HG02759 (cell line): ENCODE measurements at regions not wholly inside any gene's neighbourhood (a gene's known extent, or its start where the extent isn't known, plus 50 kb on each side); places are given as distances from the start of the nearest gene placed in this dataset.

ENCODE experiments used
- ATAC-seq: cut with Tn5 transposase; IDR thresholded peaks from one replicate; pipeline ENCODE4 v1.9.1; 2021; ENCODE audit warnings: mild to moderate bottlenecking, moderate library complexity; ENCODE audit not compliant: unreplicated experiment

GRCh38 chr1:99565606-99566289, 80.2 kb upstream of the PALMD start:
- ATAC-seq: no peak

- no peak for ATAC-seq
Observed at GRCh38 chr1:99566290-99567021, 79.5 kb upstream of the PALMD start.

DNA sequence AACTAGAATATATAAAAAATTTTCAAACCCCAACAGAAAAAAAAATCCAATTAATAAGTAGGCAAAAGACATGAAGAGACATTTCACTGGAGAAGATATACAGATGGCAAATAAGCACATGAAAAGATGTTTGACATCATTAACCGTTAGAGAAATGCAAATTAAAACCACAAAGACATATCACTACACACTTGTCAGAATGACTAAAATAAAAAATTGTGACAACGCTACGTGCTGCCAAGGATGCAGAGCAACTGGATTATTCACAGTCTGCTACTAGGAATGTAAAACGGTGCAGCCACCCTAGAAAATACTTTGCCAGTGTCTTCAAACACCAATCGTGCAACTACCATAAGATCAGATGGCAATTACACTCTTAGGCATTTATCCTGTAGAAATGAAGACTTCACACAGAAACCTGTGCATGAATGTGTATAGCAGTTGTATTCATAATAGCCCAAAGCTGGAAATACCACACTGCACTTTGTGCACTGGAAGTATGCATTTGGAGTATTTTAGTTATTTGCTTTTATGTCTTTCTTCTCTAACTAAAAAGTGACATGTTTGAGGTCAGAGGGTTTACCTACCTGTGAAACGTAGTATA, 75.3 kb upstream of the PALMD start:
- ATAC-seq: no peak

DNA sequence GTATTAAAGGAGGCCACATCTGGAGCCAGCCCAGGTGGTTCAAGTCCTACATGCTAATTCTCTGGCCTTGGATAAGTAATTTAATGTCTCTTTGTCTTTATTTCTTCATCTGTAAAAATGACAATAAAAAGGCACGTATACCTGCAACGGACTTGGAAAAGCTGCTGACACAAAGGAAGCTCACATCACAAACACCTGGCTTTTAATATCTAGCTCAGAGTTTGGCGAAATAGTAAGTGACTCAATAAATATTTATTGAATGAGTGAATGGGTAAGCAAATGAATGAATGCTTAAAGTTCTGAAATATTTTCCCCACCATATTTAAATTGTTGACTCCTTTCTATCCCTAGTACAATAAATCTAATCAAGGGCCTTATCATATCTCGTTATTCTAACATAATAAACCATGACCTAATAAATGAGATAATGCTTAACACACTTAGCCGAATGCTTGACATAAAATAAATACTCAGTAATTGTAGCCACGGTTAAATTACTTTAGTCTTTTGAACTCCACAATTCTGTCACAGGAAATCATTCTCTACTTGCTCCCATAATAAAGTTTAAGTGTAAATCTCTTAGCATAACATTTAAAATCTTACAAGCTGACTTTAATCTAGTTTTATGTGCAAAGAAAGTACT, 74.7 kb upstream of the PALMD start:
- no peak for ATAC-seq

DNA sequence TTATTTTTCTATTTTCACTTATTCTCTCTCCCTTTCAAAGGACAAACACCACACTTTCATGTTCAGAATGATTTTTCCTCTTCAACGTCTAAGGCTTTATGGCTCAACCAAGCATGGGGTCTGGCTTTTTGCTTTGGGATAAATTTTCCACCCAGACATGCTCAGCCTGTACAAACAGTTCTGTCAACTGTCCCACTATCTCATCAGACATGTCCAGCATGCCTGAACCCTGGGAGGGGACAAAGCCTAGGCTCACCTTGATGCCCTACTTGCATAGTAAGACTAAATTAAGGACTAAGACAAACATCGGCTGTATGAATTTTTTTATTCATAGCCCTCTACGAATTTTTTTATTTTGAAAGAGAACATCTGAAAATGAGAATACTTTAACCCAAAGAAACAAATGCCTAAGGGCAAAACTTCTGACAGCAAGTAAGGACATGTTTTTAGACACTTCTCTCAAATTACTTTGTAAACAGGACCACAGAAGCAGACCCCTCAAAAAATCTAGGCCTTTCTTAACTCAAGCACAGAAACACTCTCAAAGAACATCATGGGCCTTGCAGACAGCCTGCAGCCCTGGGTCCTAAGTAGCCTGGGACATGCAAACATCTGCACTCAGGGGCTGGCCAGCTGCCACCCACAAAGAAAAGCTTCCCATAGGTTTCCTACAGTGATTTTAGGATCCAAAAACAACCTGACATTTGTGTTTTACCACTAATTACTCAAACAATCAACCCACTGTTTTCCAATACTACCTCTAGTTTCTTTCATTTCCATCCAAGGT, 72.3 kb upstream of the PALMD start:
- ATAC-seq: no peak

GRCh38 chr1:99577313-99577712, 68.6 kb upstream of the PALMD start:
- ATAC-seq: no peak

DNA sequence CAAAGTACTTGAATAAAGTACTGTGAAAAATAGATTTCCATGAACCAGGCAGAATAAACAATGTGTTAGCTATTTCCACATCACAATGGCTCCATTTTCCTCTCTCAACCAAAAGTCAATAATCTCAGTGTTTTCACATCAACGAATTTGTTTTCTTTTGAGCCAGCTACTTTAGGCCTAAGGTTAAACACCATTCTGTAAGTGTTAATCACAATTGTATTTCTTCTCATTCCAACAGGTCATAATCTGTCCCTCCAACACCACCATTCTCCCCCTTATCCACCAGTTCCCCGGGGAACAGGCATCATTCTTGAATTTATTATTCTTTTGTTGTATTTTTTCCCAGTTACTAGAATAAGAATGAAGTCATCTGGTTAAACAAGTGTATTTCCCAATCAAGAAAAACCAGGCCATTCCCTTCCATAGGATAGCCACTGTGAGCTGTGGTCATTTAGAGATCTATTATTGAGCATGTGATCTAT, 66.2 kb upstream of the PALMD start:
- no peak for ATAC-seq

- ATAC-seq: no peak
Observed at GRCh38 chr1:99580451-99580850, 65.5 kb upstream of the PALMD start.

DNA sequence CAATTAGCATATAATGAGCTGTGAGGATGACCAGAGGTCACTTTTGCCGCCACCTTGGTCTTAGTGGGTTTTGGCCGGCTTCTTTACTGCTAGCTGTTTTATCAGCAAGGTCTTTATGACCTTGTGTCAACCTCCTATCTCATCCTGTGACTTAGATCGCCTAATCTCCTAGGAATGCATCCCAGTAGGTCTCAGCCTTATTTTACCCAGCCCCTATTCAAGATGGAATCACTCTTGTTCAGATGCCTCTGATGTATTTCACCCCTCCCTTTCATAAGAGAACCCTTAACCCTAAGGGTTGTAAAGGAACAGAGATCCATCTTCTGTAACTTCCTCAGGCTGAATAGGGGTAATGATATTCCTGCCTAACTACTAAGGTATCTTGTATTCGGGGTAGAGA, 58.9 kb upstream of the PALMD start:
- no peak for ATAC-seq

GRCh38 chr1:99589186-99589636, 56.7 kb upstream of the PALMD start:
- no peak for ATAC-seq

- ATAC-seq: no peak
Observed at GRCh38 chr1:99590578-99591209, 55.2 kb upstream of the PALMD start.

GRCh38 chr1:99591886-99592285, 54.0 kb upstream of the PALMD start:
- no peak for ATAC-seq

DNA sequence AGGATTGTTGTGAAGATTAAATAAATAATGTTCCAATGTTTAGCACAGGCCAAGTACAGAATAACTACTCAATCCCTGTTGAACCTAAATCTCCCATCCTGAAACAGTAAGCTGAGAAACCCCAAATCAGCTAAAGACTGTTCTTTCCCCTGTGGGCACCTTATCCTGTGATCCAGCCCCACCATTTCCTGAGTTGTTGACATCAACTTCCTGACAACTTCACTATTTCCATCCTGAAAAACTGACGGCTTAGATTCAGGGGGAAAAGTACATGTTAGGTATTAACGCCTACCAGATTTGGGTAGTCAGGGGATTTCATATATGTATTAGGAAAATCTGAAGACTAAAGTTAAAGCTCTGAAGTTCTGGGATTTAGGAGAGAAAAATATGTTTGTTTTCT, 51.7 kb upstream of the PALMD start:
- no peak for ATAC-seq

GRCh38 chr1:99595041-99595440, 50.9 kb upstream of the PALMD start:
- ATAC-seq: no peak

DNA sequence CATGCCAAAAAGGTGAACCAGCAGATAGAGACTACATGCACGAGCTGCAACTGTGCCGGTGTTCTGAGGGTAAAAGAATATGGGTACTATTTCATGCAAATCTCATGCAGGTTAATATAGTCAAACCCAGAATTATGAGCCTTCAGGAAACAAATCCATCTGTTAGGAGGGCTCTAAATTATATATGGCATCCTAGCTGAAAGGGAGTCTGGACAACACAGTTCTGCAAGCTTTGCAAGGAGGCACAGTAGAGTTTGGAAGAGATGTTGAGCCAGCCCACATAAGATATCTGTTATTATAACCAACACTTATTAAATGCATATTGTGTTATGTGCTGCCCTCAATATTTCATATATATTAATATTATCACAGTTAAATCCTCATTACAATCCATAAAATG, 50.5 kb upstream of the PALMD start:
- ATAC-seq: no peak
